Right lobe of liver (tissue), 4 donors: ENCODE measurements at regions not wholly inside any gene's neighbourhood (a gene's known extent, or its start where the extent isn't known, plus 50 kb on each side); places are given as distances from the start of the nearest gene placed in this dataset.

Experiments used
- POLR2A ChIP-seq: fragments of 450-650 bp; IDR thresholded peaks from one replicate; pipeline ENCODE4 v1.6.1; 2017; ENCODE audit warnings: antibody characterized with exemption, mild to moderate bottlenecking
- TF ChIP-seq, protein P1 (sequence below), 4 donors: fragments of 200-600 bp in 3 of 4; fragments of 450-650 bp in 1 of 4; IDR thresholded peaks; one replicate each; pipeline versions ENCODE4 v1.5.1 to v1.8.0; 2016 to 2022; ENCODE audit warnings: antibody characterized with exemption in 4 of 4, mild to moderate bottlenecking in 2 of 4
- donor health status: DM: no; HTN: no; CAD: no.
- donor health status: DM: no; HTN: no; CAD: no.
- donor health status: DM: no; HTN: yes; CAD: no.

DNA sequence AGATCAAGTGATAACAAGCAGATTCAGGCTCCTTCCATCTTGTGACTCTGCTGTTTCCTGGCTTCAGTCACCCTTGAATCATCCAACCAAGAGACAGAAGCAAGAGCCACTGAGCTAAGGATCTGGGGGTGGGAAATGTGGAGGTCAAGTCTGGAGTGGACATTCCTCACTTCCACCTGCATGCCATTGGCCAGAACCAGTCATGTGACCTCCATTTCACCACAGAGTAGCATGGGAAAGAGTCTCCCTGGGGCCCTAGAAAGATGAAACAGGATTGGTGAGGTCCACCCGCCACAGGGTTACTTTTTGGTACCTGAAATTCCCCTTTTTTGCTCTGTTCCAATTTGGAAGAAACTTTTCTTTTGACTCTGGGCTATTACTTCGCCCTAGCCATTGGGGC, 1006.0 kb upstream of the EEF2KMT start:
- TF ChIP-seq, protein P1, sequence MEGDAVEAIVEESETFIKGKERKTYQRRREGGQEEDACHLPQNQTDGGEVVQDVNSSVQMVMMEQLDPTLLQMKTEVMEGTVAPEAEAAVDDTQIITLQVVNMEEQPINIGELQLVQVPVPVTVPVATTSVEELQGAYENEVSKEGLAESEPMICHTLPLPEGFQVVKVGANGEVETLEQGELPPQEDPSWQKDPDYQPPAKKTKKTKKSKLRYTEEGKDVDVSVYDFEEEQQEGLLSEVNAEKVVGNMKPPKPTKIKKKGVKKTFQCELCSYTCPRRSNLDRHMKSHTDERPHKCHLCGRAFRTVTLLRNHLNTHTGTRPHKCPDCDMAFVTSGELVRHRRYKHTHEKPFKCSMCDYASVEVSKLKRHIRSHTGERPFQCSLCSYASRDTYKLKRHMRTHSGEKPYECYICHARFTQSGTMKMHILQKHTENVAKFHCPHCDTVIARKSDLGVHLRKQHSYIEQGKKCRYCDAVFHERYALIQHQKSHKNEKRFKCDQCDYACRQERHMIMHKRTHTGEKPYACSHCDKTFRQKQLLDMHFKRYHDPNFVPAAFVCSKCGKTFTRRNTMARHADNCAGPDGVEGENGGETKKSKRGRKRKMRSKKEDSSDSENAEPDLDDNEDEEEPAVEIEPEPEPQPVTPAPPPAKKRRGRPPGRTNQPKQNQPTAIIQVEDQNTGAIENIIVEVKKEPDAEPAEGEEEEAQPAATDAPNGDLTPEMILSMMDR (IDR thresholded peaks at IDR 0.05) = no peak
- no peak for TF ChIP-seq POLR2A
